ENCODE measurements at regions not wholly inside any gene's neighbourhood (a gene's known extent, or its start where the extent isn't known, plus 50 kb on each side); places are given as distances from the start of the nearest gene placed in this dataset.
"Not testable (repeated sequence)": the region's sequence is repeated elsewhere in the genome, so short reads cannot be mapped to it uniquely, and the experiment has no call there.

- intact Hi-C loops (cut with DNase I; ENCODE audit: low total_unique reads): no loop called here
- peaks cover 0 to 4% (median 0%) of the 10 kb centered on the region in 4 donors for H3K9me3 ChIP-seq
- no peak for DNase-seq
- TF ChIP-seq POLR2AphosphoS5 (IDR thresholded peaks at IDR 0.05) (no peak), EP300 (IDR thresholded peaks at IDR 0.05) (no peak), CTCF (IDR thresholded peaks at IDR 0.05) (no peak), POLR2A (IDR thresholded peaks at IDR 0.05) (no peak)
- H3K27ac ChIP-seq: no peak overlapping the region
- H3K4me3 ChIP-seq: no peak overlapping the region
- no peaks in the 10 kb centered on the region for H3K27me3 ChIP-seq
- WGBS, 5 donors: 79 to 91% (median 84%) methylated on average over 4 of the region's 4 CpGs
- no peaks in the 10 kb centered on the region for H3K36me3 ChIP-seq
- no peaks in the 10 kb centered on the region for H3K4me1 ChIP-seq
These were observed 79.6 kb upstream of the MANSC4 start for GRCh38 chr12:27859648-27860047.

GRCh38 chr12:27857006-27857405 is 77.0 kb upstream of the MANSC4 start:
- H3K36me3 ChIP-seq; DNase-seq; H3K27me3 ChIP-seq; H3K4me3 ChIP-seq; intact Hi-C loops (cut with DNase I; ENCODE audit: low total_unique reads); H3K9me3 ChIP-seq; H3K27ac ChIP-seq; H3K4me1 ChIP-seq: not testable (repeated sequence)

- intact Hi-C loops (cut with DNase I; ENCODE audit: low total_unique reads): no loop called here
These were observed 72.7 kb upstream of the MANSC4 start for GRCh38 chr12:27852742-27853141.

More at GRCh38 chr12:27852742-27853141, 72.7 kb upstream of the MANSC4 start:
- H3K9me3 ChIP-seq: peaks cover 0 to 3% (median 0%) of the 10 kb centered on the region in 4 donors
- H3K27me3 ChIP-seq: no peaks in the 10 kb centered on the region
- no peaks in the 10 kb centered on the region for H3K36me3 ChIP-seq
- H3K4me3 ChIP-seq: no peak overlapping the region
- no peaks in the 10 kb centered on the region for H3K4me1 ChIP-seq
- DNase-seq: no peak
- TF ChIP-seq POLR2A (IDR thresholded peaks at IDR 0.05): no peak
- TF ChIP-seq POLR2AphosphoS5 (IDR thresholded peaks at IDR 0.05): no peak
- TF ChIP-seq EP300 (IDR thresholded peaks at IDR 0.05): no peak
- no peak for TF ChIP-seq CTCF (IDR thresholded peaks at IDR 0.05)
- WGBS, 5 donors: 69 to 90% (median 82%) methylated on average over 3 of the region's 3 CpGs
- H3K27ac ChIP-seq: no peak overlapping the region
